CD4-positive, alpha-beta T cell treated with Interleukin-1 beta for 1 hour (primary cell): ENCODE measurements at regions not wholly inside any gene's neighbourhood (a gene's known extent, or its start where the extent isn't known, plus 50 kb on each side); places are given as distances from the start of the nearest gene placed in this dataset.

Source experiments
- DNase-seq, 2 donors: peaks; one replicate each; pipeline ENCODE4 v3.0.0-alpha.2; 2020 to 2022

DNA sequence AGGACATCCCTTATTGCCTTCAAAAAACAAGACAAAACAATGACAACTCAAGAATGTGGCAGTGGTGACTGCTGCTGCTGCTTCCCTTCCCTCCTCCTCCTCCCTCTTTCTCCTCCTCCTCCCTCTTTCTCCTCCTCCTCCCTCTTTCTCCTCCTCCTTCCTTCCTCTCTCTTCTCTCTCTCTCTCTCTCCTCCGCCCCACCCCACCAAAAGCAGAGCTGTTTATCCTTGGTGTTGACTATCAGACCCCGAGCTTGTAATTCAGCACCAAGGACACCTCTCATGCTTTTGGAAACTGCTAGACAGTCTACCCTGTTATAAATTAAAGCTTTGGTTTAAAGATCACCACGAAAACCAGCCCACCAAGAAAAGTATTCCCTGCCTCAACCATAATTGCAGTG lies 72.4 kb upstream of the IFNAR2 start:
- no peak for DNase-seq

DNA sequence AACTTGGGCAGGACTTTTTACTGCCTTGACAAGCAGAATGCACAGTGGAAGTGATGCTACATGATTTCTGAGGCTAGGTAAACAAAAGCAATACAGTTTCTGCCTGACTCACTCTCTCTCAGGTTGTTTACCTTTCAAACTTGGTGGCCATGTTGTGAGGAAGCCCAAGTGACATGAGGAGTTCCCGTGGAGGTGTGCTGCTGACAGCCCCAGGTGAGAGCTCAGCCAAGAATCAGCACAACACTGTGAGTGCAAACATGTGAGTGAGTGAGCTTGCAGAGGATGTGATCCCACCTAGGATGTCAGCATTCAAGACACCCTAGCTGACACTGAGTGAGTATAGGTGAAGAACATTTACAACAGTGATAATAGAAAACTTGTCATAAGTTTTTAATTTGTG lies 71.1 kb upstream of the IFNAR2 start:
- DNase-seq, result no peak

DNA sequence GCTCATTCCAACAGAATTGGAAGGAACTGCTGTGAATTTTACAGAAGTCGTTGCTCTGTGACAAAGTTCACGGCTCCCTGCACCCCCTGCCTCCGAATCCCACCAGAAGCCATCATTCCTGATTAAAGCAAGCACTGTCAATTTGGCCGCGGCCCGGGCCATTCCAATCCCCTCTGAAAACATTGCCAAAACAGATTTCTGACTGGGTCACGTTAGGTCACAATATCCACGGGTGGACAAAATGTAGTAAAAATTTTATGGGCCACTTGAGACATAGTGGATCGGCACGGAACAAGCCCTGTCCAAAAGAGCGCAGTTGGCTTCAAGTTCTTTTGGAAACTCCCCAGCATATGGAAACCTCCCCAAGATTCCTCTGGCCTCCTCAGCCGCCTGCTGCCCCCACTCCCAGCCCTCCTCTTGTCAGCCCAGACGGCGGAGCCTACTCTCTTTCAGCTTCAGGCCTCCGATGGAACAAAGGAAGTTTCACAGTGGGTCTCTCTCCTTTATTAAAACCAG lies 67.2 kb upstream of the IFNAR2 start:
- DNase-seq, result no peak

DNA sequence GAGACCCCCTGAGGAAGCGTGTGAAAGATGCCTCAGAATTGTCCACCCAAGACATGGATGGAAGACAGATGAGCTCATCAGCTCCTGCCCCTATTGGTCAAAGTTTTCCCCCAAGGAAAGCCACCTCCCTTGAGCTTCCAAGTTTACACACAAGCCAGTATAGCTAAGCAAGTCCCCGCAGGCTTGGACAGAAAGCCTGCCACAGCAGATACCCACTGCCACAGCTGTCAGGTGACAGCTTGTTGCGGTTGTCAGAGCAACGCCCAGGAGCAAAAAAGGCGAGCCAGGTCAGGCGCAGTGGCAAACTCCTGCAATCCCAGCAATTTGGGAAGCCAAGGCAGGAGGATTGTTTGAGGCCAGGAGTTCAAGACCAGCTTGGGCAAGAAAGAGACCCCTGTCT lies 60.9 kb upstream of the IFNAR2 start:
- DNase-seq, result no peak

DNA sequence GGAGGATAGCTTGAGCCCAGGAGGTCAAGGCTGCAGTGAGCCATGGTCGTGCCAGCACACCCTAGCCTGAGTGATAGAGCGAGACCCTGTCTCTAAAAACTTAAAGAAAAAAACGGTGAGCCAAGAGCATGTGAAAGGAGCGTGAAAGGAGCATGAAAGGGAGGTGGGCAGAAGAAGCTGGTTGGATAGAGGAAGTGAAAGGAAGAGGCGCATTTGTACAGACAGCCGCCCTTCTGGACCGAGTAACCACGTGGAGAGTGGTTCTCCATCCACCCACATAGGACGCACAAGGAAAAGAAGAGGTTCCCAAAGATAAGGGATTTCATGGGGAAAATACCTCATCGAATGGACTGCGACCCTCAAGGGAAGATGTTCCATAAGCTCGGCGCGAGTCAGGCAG lies 60.4 kb upstream of the IFNAR2 start:
- no peak for DNase-seq

DNA sequence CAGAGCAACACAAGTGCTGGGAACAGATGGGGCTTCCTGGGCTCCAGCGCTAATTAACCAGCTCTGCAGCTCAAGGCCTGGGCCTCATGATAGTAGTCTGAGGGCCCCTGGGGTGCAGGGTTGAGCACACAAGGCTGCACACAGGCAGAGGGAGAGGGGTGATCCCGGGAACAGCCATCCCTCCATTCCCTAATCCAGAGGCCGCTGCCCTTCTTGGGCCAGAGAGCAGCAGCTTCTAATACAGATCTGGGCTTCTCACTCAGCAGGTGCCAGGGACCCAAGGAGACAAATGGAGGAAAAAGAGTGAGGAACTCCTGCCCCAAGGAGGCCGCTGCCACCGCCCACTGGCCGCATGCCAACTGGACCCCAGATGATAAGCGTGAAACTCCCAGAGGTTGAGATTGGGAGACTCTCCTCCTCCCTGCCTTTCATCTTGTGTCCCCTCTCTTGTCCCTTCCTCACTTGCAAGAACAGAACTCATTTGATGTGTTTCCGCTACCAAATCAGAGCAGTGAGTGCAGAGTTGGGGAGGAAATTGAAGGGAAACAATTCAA lies 58.0 kb upstream of the IFNAR2 start:
- DNase-seq, result no peak

DNA sequence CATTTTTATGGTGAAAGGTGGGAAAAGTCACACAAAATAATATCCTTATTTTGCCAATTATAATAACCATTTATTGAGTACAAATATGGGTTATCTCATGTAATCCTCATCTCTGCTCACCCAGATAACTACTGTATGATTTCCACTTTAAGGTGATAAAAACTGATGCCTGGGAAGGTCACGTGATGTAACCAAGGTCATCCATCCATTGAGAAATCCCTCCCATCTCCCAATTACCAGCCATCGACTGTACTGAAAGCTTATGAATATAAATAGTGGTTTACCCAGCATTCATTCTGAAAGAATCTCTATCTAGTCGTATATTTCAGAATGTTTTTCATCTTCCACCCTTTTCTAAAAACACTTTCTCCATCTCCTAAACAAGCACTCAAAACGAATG lies 55.0 kb upstream of the IFNAR2 start:
- no peak for DNase-seq
